ENCODE measurements at regions not wholly inside any gene's neighbourhood (a gene's known extent, or its start where the extent isn't known, plus 50 kb on each side); places are given as distances from the start of the nearest gene placed in this dataset.

DNA sequence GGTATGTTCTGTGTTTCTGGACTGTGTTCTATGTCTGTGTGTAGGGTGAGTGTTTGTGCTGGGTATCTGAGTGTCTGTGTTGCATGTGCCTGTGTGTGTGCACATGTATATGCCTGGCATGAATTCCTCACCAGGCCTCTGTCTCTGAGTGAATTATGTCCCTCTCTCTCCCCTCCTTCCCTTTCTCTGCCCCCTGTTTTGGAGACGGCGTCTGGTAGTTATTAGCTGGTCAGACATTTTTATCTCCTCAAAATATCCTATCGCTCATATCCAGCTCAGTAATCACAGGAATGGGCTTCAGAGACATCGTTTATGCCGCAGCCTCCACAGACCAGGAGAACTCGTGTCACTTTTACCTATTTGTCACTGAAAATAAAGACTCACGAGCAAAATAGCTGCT, 483.2 kb upstream of the BRINP1 start:
- Histone ChIP-seq H4K20me1 (ENCODE audit: control insufficient read depth, insufficient read depth, low read depth, low read length) (no peaks in the 10 kb centered on the region), H3K79me2 (ENCODE audit: control insufficient read depth, low read length) (no peaks in the 10 kb centered on the region), H3K4me1 (ENCODE audit: control insufficient read depth, low read length) (no peaks in the 10 kb centered on the region), H3K27me3 (ENCODE audit: control insufficient read depth, low read length) (no peaks in the 10 kb centered on the region), H3K4me2 (ENCODE audit: low read length) (no peak overlapping the region), H3K27ac (ENCODE audit: low read depth, low read length) (no peak overlapping the region), H3K9me2 (replicated peaks; ENCODE audit: control insufficient read depth, low read length) (no peaks in the 10 kb centered on the region), H3F3A (ENCODE audit: control insufficient read depth, insufficient read depth) (no peaks in the 10 kb centered on the region), H3K9me3 (ENCODE audit: control insufficient read depth, insufficient read depth, low read length) (no peaks in the 10 kb centered on the region), H3K4me3 (ENCODE audit: low read length) (no peak overlapping the region), H3K36me3 (ENCODE audit: control insufficient read depth, low read length) (no peaks in the 10 kb centered on the region)
- TF ChIP-seq CTCF (IDR thresholded peaks at IDR 0.05; ENCODE audit: low read depth, low read length, poor library complexity, severe bottlenecking) (no peak), EZH2phosphoT487 (IDR thresholded peaks at IDR 0.05; ENCODE audit: borderline replicate concordance, low read length) (no peak)

DNA sequence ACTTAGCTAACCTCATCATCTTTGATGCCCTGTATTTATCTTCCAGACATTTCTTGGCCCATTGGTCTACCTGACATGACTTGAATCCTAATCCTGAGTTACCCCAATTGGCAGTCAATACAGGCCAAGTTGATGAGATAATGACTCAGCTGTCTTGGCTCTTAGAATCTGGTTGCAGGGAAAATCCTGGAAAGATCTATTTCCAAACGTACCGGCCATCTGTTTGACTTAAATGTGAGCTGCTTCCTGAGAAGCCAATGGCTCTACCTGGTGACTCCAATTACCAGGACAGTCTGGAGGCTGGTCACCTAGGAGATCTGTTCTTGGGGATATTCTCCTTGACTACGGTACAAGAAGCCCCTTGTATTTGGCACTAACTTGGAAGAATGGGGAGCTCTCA, 475.2 kb upstream of the BRINP1 start:
- Histone ChIP-seq H3K27ac (ENCODE audit: low read depth, low read length) (no peak overlapping the region), H4K20me1 (ENCODE audit: control insufficient read depth, insufficient read depth, low read depth, low read length) (no peaks in the 10 kb centered on the region), H3K36me3 (ENCODE audit: control insufficient read depth, low read length) (no peaks in the 10 kb centered on the region), H3K4me3 (ENCODE audit: low read length) (no peak overlapping the region), H3K9me3 (ENCODE audit: control insufficient read depth, insufficient read depth, low read length) (no peaks in the 10 kb centered on the region), H3K4me1 (ENCODE audit: control insufficient read depth, low read length) (no peaks in the 10 kb centered on the region), H3K79me2 (ENCODE audit: control insufficient read depth, low read length) (no peaks in the 10 kb centered on the region), H3K9me2 (replicated peaks; ENCODE audit: control insufficient read depth, low read length) (no peaks in the 10 kb centered on the region), H3K4me2 (ENCODE audit: low read length) (no peak overlapping the region), H3F3A (ENCODE audit: control insufficient read depth, insufficient read depth) (no peaks in the 10 kb centered on the region), H3K27me3 (ENCODE audit: control insufficient read depth, low read length) (no peaks in the 10 kb centered on the region)
- no peak for TF ChIP-seq EZH2phosphoT487 (IDR thresholded peaks at IDR 0.05; ENCODE audit: borderline replicate concordance, low read length)
- TF ChIP-seq CTCF (IDR thresholded peaks at IDR 0.05; ENCODE audit: low read depth, low read length, poor library complexity, severe bottlenecking) = no peak

DNA sequence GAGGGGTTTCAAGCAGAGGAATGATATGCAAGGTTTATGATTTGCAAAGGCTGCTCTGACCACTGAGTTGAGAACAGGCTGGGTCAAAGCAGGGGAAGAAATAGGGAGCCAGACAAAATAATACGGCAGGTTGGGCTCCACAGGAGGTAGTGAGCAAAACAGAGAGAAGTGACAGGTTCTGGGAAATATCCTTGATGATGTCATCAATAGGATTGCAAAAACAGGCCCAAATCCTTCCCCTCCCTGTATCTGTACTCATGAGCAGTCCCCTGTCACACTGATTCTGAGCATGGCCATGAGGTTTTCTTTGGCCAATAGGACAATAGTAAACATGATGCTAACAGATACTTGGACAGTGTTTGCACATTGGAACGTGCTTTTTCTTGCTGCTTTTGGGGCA, 471.8 kb upstream of the BRINP1 start:
- TF ChIP-seq EZH2phosphoT487 (IDR thresholded peaks at IDR 0.05; ENCODE audit: borderline replicate concordance, low read length) = no peak
- TF ChIP-seq CTCF (IDR thresholded peaks at IDR 0.05; ENCODE audit: low read depth, low read length, poor library complexity, severe bottlenecking) = no peak
- Histone ChIP-seq H3K4me3 (ENCODE audit: low read length) (no peak overlapping the region), H3K4me2 (ENCODE audit: low read length) (no peak overlapping the region)

GRCh38 chr9:119839888-119840287, 470.7 kb upstream of the BRINP1 start:
- Histone ChIP-seq H3K27me3 (ENCODE audit: control insufficient read depth, low read length) (no peaks in the 10 kb centered on the region), H4K20me1 (ENCODE audit: control insufficient read depth, insufficient read depth, low read depth, low read length) (no peaks in the 10 kb centered on the region), H3K9me3 (ENCODE audit: control insufficient read depth, insufficient read depth, low read length) (no peaks in the 10 kb centered on the region), H3K4me3 (ENCODE audit: low read length) (no peak overlapping the region), H3K9me2 (replicated peaks; ENCODE audit: control insufficient read depth, low read length) (no peaks in the 10 kb centered on the region), H3K79me2 (ENCODE audit: control insufficient read depth, low read length) (no peaks in the 10 kb centered on the region), H3F3A (ENCODE audit: control insufficient read depth, insufficient read depth) (no peaks in the 10 kb centered on the region), H3K36me3 (ENCODE audit: control insufficient read depth, low read length) (no peaks in the 10 kb centered on the region), H3K4me2 (ENCODE audit: low read length) (no peak overlapping the region), H3K4me1 (ENCODE audit: control insufficient read depth, low read length) (no peaks in the 10 kb centered on the region), H3K27ac (ENCODE audit: low read depth, low read length) (no peak overlapping the region)
- no peak for TF ChIP-seq CTCF (IDR thresholded peaks at IDR 0.05; ENCODE audit: low read depth, low read length, poor library complexity, severe bottlenecking)
- TF ChIP-seq EZH2phosphoT487 (IDR thresholded peaks at IDR 0.05; ENCODE audit: borderline replicate concordance, low read length) = no peak

More for the DNA sequence above, 471.8 kb upstream of the BRINP1 start:
- Histone ChIP-seq H3K4me1 (ENCODE audit: control insufficient read depth, low read length) (no peaks in the 10 kb centered on the region), H3K9me2 (replicated peaks; ENCODE audit: control insufficient read depth, low read length) (no peaks in the 10 kb centered on the region), H3K27ac (ENCODE audit: low read depth, low read length) (no peak overlapping the region), H3K79me2 (ENCODE audit: control insufficient read depth, low read length) (no peaks in the 10 kb centered on the region), H4K20me1 (ENCODE audit: control insufficient read depth, insufficient read depth, low read depth, low read length) (no peaks in the 10 kb centered on the region), H3K9me3 (ENCODE audit: control insufficient read depth, insufficient read depth, low read length) (no peaks in the 10 kb centered on the region), H3F3A (ENCODE audit: control insufficient read depth, insufficient read depth) (no peaks in the 10 kb centered on the region), H3K27me3 (ENCODE audit: control insufficient read depth, low read length) (no peaks in the 10 kb centered on the region), H3K36me3 (ENCODE audit: control insufficient read depth, low read length) (no peaks in the 10 kb centered on the region)

Measured in DOHH2 (cell line).